AG04450 (cell line): ENCODE measurements at regions not wholly inside any gene's neighbourhood (a gene's known extent, or its start where the extent isn't known, plus 50 kb on each side); places are given as distances from the start of the nearest gene placed in this dataset.
"Not testable (repeated sequence)": the region's sequence is repeated elsewhere in the genome, so short reads cannot be mapped to it uniquely, and the experiment has no call there.

Experiments used
- CTCF ChIA-PET: fragments of 300-600, 350-600 bp; formaldehyde crosslinking; extraction: SDS; loops from one replicate; lab custom pipeline; 2022; ENCODE audit warnings: antibody characterized with exemption, inconsistent platforms; lab: Charles Lee
- POLR2A ChIA-PET: fragments of 350-600 bp; formaldehyde crosslinking; extraction: SDS; loops from one replicate; lab custom pipeline; 2021; ENCODE audit warnings: antibody characterized with exemption, inconsistent platforms; lab: Yijun Ruan, JAX
- DNase-seq: peaks from one replicate; pipeline ENCODE4 v3.0.0-alpha.2; 2011; ENCODE audit warnings: low read depth, low spot score
- H3K27ac ChIP-seq: one replicate; pipeline ENCODE4 v1.5.1; 2012; ENCODE audit warnings: low read depth, low read length, control low read depth
- H3K27me3 ChIP-seq: one replicate; pipeline ENCODE4 v1.6.0; 2012; ENCODE audit warnings: low read length; ENCODE audit not compliant: control insufficient read depth, insufficient read depth
- H3K4me3 ChIP-seq: 2 replicates; pipeline ENCODE4 v1.5.1; 2011; ENCODE audit warnings: mild to moderate bottlenecking, low read depth, low read length, control low read depth
- H3K9me3 ChIP-seq: 2 replicates; pipeline ENCODE4 v1.5.1; 2012; ENCODE audit warnings: low read length; ENCODE audit not compliant: control insufficient read depth, insufficient read depth
- TF ChIP-seq, protein P1 (sequence below): IDR thresholded peaks from 2 replicates; pipeline ENCODE4 v1.5.1; 2011; ENCODE audit warnings: low read depth, low read length, control low read depth, inconsistent platforms

DNA sequence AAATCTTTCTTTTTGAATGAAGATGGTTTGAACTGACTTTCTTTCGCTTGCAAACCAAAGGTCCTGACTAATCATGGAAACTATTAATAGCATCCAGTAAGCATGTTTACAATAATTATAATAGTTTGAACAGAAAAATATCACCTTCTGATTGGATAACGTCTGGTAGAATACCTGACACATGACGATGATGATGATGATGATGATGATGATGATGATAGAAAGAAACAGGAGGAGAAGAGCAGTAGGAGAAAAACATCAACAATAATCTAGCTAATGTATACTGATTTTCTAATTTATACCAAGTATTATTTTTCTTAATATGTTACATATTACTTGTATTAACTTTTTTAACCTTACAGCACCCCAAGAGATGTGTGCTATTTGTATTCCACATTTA is 157.5 kb upstream of the SPRY2 start:
- ChIA-PET CTCF (no interaction called here), POLR2A (no interaction called here)
- no peak for DNase-seq
- H3K4me3 ChIP-seq = no peak overlapping the region
- no peak overlapping the region for H3K27ac ChIP-seq
- H3K27me3 ChIP-seq = no peaks in the 10 kb centered on the region
- H3K9me3 ChIP-seq = no peaks in the 10 kb centered on the region
- TF ChIP-seq, protein P1, sequence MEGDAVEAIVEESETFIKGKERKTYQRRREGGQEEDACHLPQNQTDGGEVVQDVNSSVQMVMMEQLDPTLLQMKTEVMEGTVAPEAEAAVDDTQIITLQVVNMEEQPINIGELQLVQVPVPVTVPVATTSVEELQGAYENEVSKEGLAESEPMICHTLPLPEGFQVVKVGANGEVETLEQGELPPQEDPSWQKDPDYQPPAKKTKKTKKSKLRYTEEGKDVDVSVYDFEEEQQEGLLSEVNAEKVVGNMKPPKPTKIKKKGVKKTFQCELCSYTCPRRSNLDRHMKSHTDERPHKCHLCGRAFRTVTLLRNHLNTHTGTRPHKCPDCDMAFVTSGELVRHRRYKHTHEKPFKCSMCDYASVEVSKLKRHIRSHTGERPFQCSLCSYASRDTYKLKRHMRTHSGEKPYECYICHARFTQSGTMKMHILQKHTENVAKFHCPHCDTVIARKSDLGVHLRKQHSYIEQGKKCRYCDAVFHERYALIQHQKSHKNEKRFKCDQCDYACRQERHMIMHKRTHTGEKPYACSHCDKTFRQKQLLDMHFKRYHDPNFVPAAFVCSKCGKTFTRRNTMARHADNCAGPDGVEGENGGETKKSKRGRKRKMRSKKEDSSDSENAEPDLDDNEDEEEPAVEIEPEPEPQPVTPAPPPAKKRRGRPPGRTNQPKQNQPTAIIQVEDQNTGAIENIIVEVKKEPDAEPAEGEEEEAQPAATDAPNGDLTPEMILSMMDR = no peak

DNA sequence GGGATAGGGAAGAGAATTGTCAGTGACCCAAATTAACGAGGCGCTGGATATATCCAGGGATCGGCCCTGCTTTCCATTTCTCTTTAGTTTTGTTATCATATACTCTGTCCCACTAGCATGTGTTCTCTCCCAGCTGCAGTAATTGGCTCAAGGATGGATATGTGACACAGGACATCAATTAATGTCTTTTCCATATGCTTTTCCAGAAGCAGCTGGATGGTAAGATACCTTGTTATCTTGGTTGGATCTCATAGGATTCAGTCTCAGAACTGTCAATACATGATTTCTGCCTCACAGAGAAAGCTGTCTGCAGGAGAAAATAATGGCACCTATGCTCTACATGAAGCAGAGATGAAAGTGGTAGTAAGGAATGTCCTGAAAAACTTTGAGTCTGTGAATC is 157.1 kb upstream of the SPRY2 start:
- POLR2A ChIA-PET = no interaction called here
- CTCF ChIA-PET = no interaction called here
- Histone ChIP-seq H3K27me3 (no peaks in the 10 kb centered on the region), H3K27ac (no peak overlapping the region), H3K9me3 (no peaks in the 10 kb centered on the region), H3K4me3 (no peak overlapping the region)
- no peak for DNase-seq
- TF ChIP-seq, protein P1 = no peak

DNA sequence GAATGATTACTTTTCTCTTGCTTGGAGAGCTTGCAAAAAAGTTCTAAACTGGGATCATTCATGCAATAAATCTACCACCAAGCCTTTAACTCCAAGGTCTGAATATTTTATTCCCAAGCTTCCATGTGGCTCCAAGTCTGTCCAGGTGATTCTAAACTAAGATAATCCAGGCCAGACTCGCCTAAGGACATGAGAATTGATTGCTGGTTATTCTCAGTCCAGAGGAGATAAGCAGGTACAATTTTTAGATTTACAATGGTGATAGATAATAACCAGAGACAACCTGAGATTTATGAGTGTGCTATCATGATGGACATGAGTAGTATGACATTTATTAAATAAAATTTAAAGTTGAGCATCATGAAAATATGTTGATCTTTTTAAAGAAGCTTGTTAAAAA is 156.5 kb upstream of the SPRY2 start:
- no peaks in the 10 kb centered on the region for H3K27me3 ChIP-seq
- no peak overlapping the region for H3K4me3 ChIP-seq
- ChIA-PET CTCF (no interaction called here), POLR2A (no interaction called here)
- H3K27ac ChIP-seq = no peak overlapping the region
- TF ChIP-seq, protein P1 = no peak
- no peaks in the 10 kb centered on the region for H3K9me3 ChIP-seq
- no peak for DNase-seq

DNA sequence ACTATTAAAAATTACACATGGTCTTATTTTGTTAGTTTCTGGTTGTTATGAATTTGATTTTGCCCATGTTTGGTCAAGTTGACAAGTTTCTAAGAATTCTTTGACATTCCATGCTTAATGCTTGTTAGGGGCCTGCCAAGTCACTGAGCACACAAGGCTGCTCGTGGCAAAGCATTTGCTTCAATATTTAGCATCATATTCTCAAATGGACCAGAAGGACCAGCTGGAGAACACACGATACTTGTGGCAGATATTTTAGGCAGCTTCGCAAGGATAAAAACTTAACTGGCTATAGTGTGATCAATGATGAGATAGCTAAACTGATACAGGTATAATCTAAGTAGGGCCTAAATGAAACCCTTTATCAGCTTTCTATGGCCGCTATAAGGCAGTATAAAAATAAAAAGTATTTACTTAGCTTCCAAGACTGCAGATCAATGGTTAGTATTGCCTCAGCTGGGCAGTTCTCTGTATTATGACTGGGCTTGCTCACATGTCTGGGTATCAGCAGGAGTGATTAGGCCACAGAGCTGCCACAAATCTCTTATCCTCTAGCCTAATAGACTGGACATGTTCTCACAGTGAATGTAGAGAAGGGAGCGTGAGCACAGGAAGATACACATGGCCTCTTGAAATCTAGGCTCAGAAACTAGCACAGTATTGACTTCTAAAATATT is 155.9 kb upstream of the SPRY2 start:
- DNase-seq = no peak

DNA sequence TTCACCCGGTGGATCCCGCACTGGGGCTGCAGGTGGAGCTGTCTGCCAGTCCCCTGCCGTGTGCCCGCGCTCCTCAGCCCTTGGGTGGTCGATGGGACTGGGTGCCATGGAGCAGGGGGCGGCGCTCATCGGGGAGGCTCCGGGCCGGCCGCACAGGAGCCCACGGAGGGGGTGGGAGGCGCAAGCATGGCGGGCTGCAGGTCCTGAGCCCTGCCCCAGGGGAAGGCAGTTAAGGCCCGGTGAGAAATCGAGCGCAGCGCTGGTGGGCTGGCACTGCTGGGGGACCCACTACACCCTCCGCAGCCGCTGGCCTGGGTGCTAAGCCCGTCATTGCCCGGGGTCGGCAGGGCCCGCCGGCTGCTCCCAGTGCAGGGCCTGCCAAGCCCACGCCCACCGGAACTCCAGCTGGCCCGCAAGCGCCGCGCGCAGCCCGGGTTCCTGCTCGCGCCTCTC is 149.6 kb upstream of the SPRY2 start:
- H3K4me3 ChIP-seq, POLR2A ChIA-PET, H3K27me3 ChIP-seq, DNase-seq, CTCF ChIA-PET, H3K27ac ChIP-seq, H3K9me3 ChIP-seq: not testable (repeated sequence)

More for the DNA sequence above, 155.9 kb upstream of the SPRY2 start:
- ChIA-PET CTCF (no interaction called here), POLR2A (no interaction called here)
- H3K27ac ChIP-seq = no peak overlapping the region
- no peak overlapping the region for H3K4me3 ChIP-seq
- H3K9me3 ChIP-seq = no peaks in the 10 kb centered on the region
- TF ChIP-seq, protein P1 = no peak
- H3K27me3 ChIP-seq = no peaks in the 10 kb centered on the region
